HepG2 (cell line): ENCODE measurements at regions not wholly inside any gene's neighbourhood (a gene's known extent, or its start where the extent isn't known, plus 50 kb on each side); places are given as distances from the start of the nearest gene placed in this dataset.

Experiments used
- ATAC-seq: fragments of 200-7000 bp; cut with Tn5 transposase; 3 replicates; pipeline ENCODE4 v1.9.1; 2020; ENCODE audit warnings: mild to moderate bottlenecking, moderate library complexity
- BruUV-seq: library from RNA; stranded (reverse); fragments of 400-500 nt; replicated peaks from 2 replicates; lab custom pipeline; 2021; lab: Mats Ljungman, UMichigan
- CTCF ChIA-PET: fragments of 300-600 bp; formaldehyde crosslinking; extraction: SDS; loops from one replicate; lab custom pipeline; 2021; ENCODE audit warnings: low total read pairs, inconsistent platforms, low intra/inter-chr PET ratio; lab: Yijun Ruan, JAX
- POLR2A ChIA-PET: fragments of 350-600 bp; sonication (Branson Sonifier 250); formaldehyde crosslinking; loops from one replicate; lab custom pipeline; 2020; ENCODE audit warnings: antibody characterized with exemption, inconsistent platforms; lab: Yijun Ruan, JAX
- DNase-seq: peaks from one replicate; pipeline ENCODE4 v3.0.0-alpha.2; 2015; ENCODE audit warnings: low spot score
- FAIRE-seq: peaks from 3 replicates; lab custom pipeline; 2011; peaks lifted over from hg19 to GRCh38; lab: Jason Lieb, UNC
- H2AFZ ChIP-seq: one replicate; pipeline ENCODE4 v1.6.1; 2011; ENCODE audit warnings: low read length, inconsistent platforms
- H3K27ac ChIP-seq: fragments of 300-600 bp; 3 replicates; pipeline ENCODE4 v1.8.0; 2011; ENCODE audit warnings: mixed run types, mild to moderate bottlenecking, mixed read lengths, low read length, inconsistent platforms; ENCODE audit not compliant: insufficient read depth; ENCODE audit errors: extremely low read length
- H3K27me3 ChIP-seq, 2 experiments: fragments of 200-600 bp in 1 of 2; 2 replicates in 1 of 2; 3 replicates in 1 of 2; pipeline versions ENCODE4 v1.6.0 to v1.8.0; 2011; ENCODE audit warnings: low read length in 2 of 2, mild to moderate bottlenecking in 2 of 2, moderate library complexity in 2 of 2, inconsistent platforms in 1 of 2; ENCODE audit not compliant: insufficient read depth in 2 of 2, control insufficient read depth in 1 of 2
- H3K36me3 ChIP-seq, 2 experiments: fragments of 200-600 bp in 1 of 2; replicated peaks in 1 of 2; 2 replicates in 1 of 2; 3 replicates in 1 of 2; pipeline versions ENCODE4 v1.5.1 to v1.8.0; 2011; ENCODE audit warnings: low read length in 2 of 2, inconsistent platforms in 1 of 2; ENCODE audit not compliant: insufficient read depth in 2 of 2, control insufficient read depth in 1 of 2
- H3K4me1 ChIP-seq: 2 replicates; pipeline ENCODE4 v1.5.1; 2012; ENCODE audit warnings: low read length, inconsistent platforms; ENCODE audit not compliant: insufficient read depth
- H3K4me2 ChIP-seq: 2 replicates; pipeline ENCODE4 v1.6.0; 2011; ENCODE audit warnings: low read depth, low read length, inconsistent platforms
- H3K4me3 ChIP-seq, 3 experiments: fragments of 200-600 bp in 1 of 3; sonication (generic), shearing (Covaris generic) in 1 of 3; replicated peaks in 1 of 3; 2 replicates each; pipeline ENCODE4 v1.5.1; 2011 to 2016; ENCODE audit warnings: low read length in 3 of 3, inconsistent platforms in 2 of 3, low read depth in 2 of 3, mild to moderate bottlenecking in 2 of 3, control low read depth in 1 of 3, mixed read lengths in 1 of 3; ENCODE audit not compliant: insufficient read depth in 1 of 3
- H3K79me2 ChIP-seq: one replicate; pipeline ENCODE4 v1.6.1; 2011; ENCODE audit warnings: low read length, inconsistent platforms; ENCODE audit not compliant: insufficient read depth
- H3K9ac ChIP-seq: 2 replicates; pipeline ENCODE4 v1.6.0; 2011; ENCODE audit warnings: mild to moderate bottlenecking, low read depth, low read length, inconsistent platforms; ENCODE audit not compliant: insufficient read depth
- H3K9me3 ChIP-seq: 2 replicates; pipeline ENCODE4 v1.5.1; 2012; ENCODE audit warnings: mild to moderate bottlenecking, low read length
- H4K20me1 ChIP-seq: 2 replicates; pipeline ENCODE4 v1.6.0; 2011; ENCODE audit warnings: inconsistent platforms, mild to moderate bottlenecking, low read length, moderate library complexity; ENCODE audit not compliant: insufficient read depth
- ARNT2 ChIP-seq: sonication (generic); formaldehyde crosslinking; IDR thresholded peaks from 2 replicates; pipeline ENCODE4 v1.8.0; 2022; ENCODE audit warnings: mild to moderate bottlenecking, low read depth, missing genetic modification reagents, moderate library complexity
- FOXJ3 ChIP-seq: sonication (generic); formaldehyde crosslinking; IDR thresholded peaks from 2 replicates; pipeline ENCODE4 v1.4.0; 2020; ENCODE audit warnings: missing genetic modification reagents, mild to moderate bottlenecking, borderline replicate concordance
- HNF4A ChIP-seq: sonication (generic); formaldehyde crosslinking; IDR thresholded peaks from 2 replicates; pipeline ENCODE4 v1.4.0; 2020; ENCODE audit warnings: missing genetic modification reagents
- RELA ChIP-seq: sonication (generic); formaldehyde crosslinking; IDR thresholded peaks from 2 replicates; pipeline ENCODE4 v1.4.0; 2020; ENCODE audit warnings: missing genetic modification reagents
- SAP130 ChIP-seq: IDR thresholded peaks from 2 replicates; pipeline ENCODE4 v1.6.1; 2016; ENCODE audit warnings: low read depth
- TBL1XR1 ChIP-seq: fragments of 150-350 bp; IDR thresholded peaks from 2 replicates; pipeline ENCODE4 v1.6.1; 2014; ENCODE audit warnings: borderline replicate concordance, low read length; ENCODE audit not compliant: partially characterized antibody
- TCF12 ChIP-seq, 2 experiments: fragments of 450-650 bp in 1 of 2; sonication (generic) in 1 of 2; formaldehyde crosslinking in 1 of 2; IDR thresholded peaks; 2 replicates each; pipeline versions ENCODE4 v1.6.1 to v1.8.0; 2017 to 2022; ENCODE audit warnings: antibody characterized with exemption in 1 of 2, mild to moderate bottlenecking in 1 of 2, missing genetic modification reagents in 1 of 2, moderate library complexity in 1 of 2
- TGIF2 ChIP-seq: IDR thresholded peaks from 2 replicates; pipeline ENCODE4 v1.6.1; 2016; ENCODE audit warnings: control low read depth, missing compliant biosample characterization
- THAP11 ChIP-seq: IDR thresholded peaks from 2 replicates; pipeline ENCODE4 v1.6.1; 2016; ENCODE audit warnings: missing biosample characterization, missing genetic modification reagents
- ZBTB43 ChIP-seq: sonication (generic); formaldehyde crosslinking; conservative IDR thresholded peaks from 2 replicates; pipeline ENCODE4 v1.4.0; 2020; ENCODE audit warnings: missing genetic modification reagents
- ZC3H4 ChIP-seq: sonication (generic); formaldehyde crosslinking; IDR thresholded peaks from 2 replicates; pipeline ENCODE4 v1.4.0; 2020; ENCODE audit warnings: missing genetic modification reagents, borderline replicate concordance
- ZNF496 ChIP-seq: sonication (generic); formaldehyde crosslinking; IDR thresholded peaks from 2 replicates; pipeline ENCODE4 v1.8.1; 2023; ENCODE audit warnings: mild to moderate bottlenecking, moderate library complexity, missing genetic modification reagents; ENCODE audit not compliant: insufficient replicate concordance
- ZNF557 ChIP-seq: sonication (generic); formaldehyde crosslinking; IDR thresholded peaks from 2 replicates; pipeline ENCODE4 v1.4.0; 2020; ENCODE audit warnings: missing genetic modification reagents
- ZNF816 ChIP-seq: sonication (generic); formaldehyde crosslinking; IDR thresholded peaks from 2 replicates; pipeline ENCODE4 v1.8.0; 2022; ENCODE audit warnings: missing genetic modification reagents, mild to moderate bottlenecking, borderline replicate concordance
- WGBS: methylation state at CpG from one replicate; pipeline ENCODE4 v1.1.6; 2017; ENCODE audit warnings: low lambda C conversion rate; 5-methylcytosine and 5-hydroxymethylcytosine counted together
- in situ Hi-C: cut with HindIII; loops from 2 replicates; pipeline ENCODE4 v1.10.0; 2017; ENCODE audit warnings: low pct_unique_long_range_greater_than_20kb; ENCODE audit not compliant: extremely low pct_ligation_motif_present
- intact Hi-C: fragments of 100-400 bp; cut with micrococcal nuclease; formaldehyde crosslinking; loops from one replicate; pipeline ENCODE4 v1.10.0; 2022; ENCODE audit not compliant: unreplicated experiment

GRCh38 chr4:189046642-189047041, 894.0 kb upstream of the FRG1 start (continued):
- TF ChIP-seq ZNF496 (CRISPR knock-in tag): no peak
- TF ChIP-seq SAP130: no peak
- no peak for TF ChIP-seq TGIF2
- no peak for TF ChIP-seq ZNF557 (CRISPR knock-in tag)

GRCh38 chr4:189048119-189048518, 892.6 kb upstream of the FRG1 start:
- H3K4me3 ChIP-seq: no peak overlapping the region
- H4K20me1 ChIP-seq: no peaks in the 10 kb centered on the region
- no peaks in the 10 kb centered on the region for H3K9me3 ChIP-seq
- ATAC-seq (no peak), DNase-seq (no peak), FAIRE-seq (no peak)
- no peaks in the 10 kb centered on the region for H3K36me3 ChIP-seq
- H3K27me3 ChIP-seq: peaks cover 0 to 14% of the 10 kb centered on the region in 2 experiments; a peak in 1 of 5 replicates
- TF ChIP-seq RELA (CRISPR knock-in tag): no peak
- TF ChIP-seq THAP11 (CRISPR knock-in tag): no peak
- no peak for TF ChIP-seq ARNT2 (CRISPR knock-in tag)
- no peak for TF ChIP-seq TBL1XR1
- H3K27ac ChIP-seq: no peak overlapping the region
- 33% methylated on average over 1 of the region's 1 CpG for WGBS
- no peak overlapping the region for H3K9ac ChIP-seq
- intact Hi-C loops (no loop called here), in situ Hi-C loops (no loop called here)
- H3K4me1 ChIP-seq: no peaks in the 10 kb centered on the region
- ChIA-PET CTCF (no interaction called here), POLR2A (no interaction called here)
- BruUV-seq: no TSS peak
- H3K4me2 ChIP-seq: no peak overlapping the region
- H2AFZ ChIP-seq: no peak overlapping the region
- H3K79me2 ChIP-seq: no peaks in the 10 kb centered on the region

GRCh38 chr4:189049682-189050081, 891.0 kb upstream of the FRG1 start:
- Histone ChIP-seq H3K9ac (no peak overlapping the region), H3K79me2 (no peaks in the 10 kb centered on the region), H3K4me3 (no peak overlapping the region), H3K4me2 (no peak overlapping the region), H3K27ac (no peak overlapping the region), H4K20me1 (no peaks in the 10 kb centered on the region), H3K27me3 (peaks cover 0 to 20% of the 10 kb centered on the region in 2 experiments; a peak in 3 of 5 replicates), H3K4me1 (no peaks in the 10 kb centered on the region), H3K36me3 (no peaks in the 10 kb centered on the region), H3K9me3 (no peaks in the 10 kb centered on the region), H2AFZ (no peak overlapping the region)
- 29% methylated on average over 8 of the region's 8 CpGs for WGBS
- intact Hi-C loops: no loop called here
- ATAC-seq (no peak), FAIRE-seq (no peak), DNase-seq (no peak)
- in situ Hi-C loops: no loop called here
- ChIA-PET POLR2A (no interaction called here), CTCF (no interaction called here)
- no TSS peak for BruUV-seq
- TF ChIP-seq TCF12 (IDR thresholded peaks at IDR 0.05): no peak
- TF ChIP-seq TCF12 (CRISPR knock-in tag; IDR thresholded peaks at IDR 0.05): no peak
- no peak for TF ChIP-seq ZBTB43
- TF ChIP-seq ZNF816 (CRISPR knock-in tag): no peak
- TF ChIP-seq HNF4A: no peak
- TF ChIP-seq ZC3H4: no peak
- TF ChIP-seq FOXJ3 (CRISPR knock-in tag): no peak
